GM23338 (cell line): ENCODE measurements at regions not wholly inside any gene's neighbourhood (a gene's known extent, or its start where the extent isn't known, plus 50 kb on each side); places are given as distances from the start of the nearest gene placed in this dataset.

Experiments
- ATAC-seq: fragments of 200-7000 bp; cut with Tn5 transposase; 3 replicates; pipeline ENCODE4 v1.9.1; 2020
- DNase-seq: peaks from one replicate; pipeline ENCODE4 v3.0.0-alpha.2; 2015; ENCODE audit warnings: low spot score
- H2AFZ ChIP-seq: fragments of 200-600 bp; sonication (generic); 2 replicates; pipeline ENCODE4 v1.8.0; 2016; ENCODE audit warnings: antibody characterized with exemption, mild to moderate bottlenecking, moderate library complexity
- H3F3A ChIP-seq: fragments of 200-600 bp; sonication (generic); replicated peaks from 2 replicates; pipeline ENCODE4 v1.8.0; 2017; ENCODE audit warnings: antibody characterized with exemption, mixed run types, low read depth
- H3K27ac ChIP-seq: fragments of 200-600 bp; sonication (generic); 2 replicates; pipeline ENCODE4 v1.6.1; 2016; ENCODE audit warnings: low read depth
- H3K27me3 ChIP-seq: fragments of 200-600 bp; sonication (generic); 2 replicates; pipeline ENCODE4 v1.8.0; 2016; ENCODE audit warnings: mild to moderate bottlenecking, mixed run types, moderate library complexity; ENCODE audit not compliant: insufficient read depth
- H3K36me3 ChIP-seq: fragments of 200-600 bp; sonication (generic); 2 replicates; pipeline ENCODE4 v1.8.0; 2016; ENCODE audit warnings: mild to moderate bottlenecking; ENCODE audit not compliant: insufficient read depth
- H3K4me1 ChIP-seq: fragments of 200-600 bp; sonication (generic); 2 replicates; pipeline ENCODE4 v1.8.0; 2016; ENCODE audit warnings: mild to moderate bottlenecking, moderate library complexity; ENCODE audit not compliant: insufficient read depth
- H3K4me2 ChIP-seq: fragments of 200-600 bp; sonication (generic); 2 replicates; pipeline ENCODE4 v1.7.1; 2017; ENCODE audit warnings: mixed run types
- H3K4me3 ChIP-seq: fragments of 200-600 bp; sonication (generic); 2 replicates; pipeline ENCODE4 v1.6.1; 2016; ENCODE audit warnings: mixed run types
- H3K79me2 ChIP-seq: fragments of 200-600 bp; sonication (generic); replicated peaks from 2 replicates; pipeline ENCODE4 v1.8.0; 2017; ENCODE audit warnings: mild to moderate bottlenecking; ENCODE audit not compliant: insufficient read depth
- H3K9me2 ChIP-seq: fragments of 200-600 bp; sonication (generic); 2 replicates; pipeline ENCODE4 v1.8.0; 2017; ENCODE audit not compliant: insufficient read depth
- H4K20me1 ChIP-seq: fragments of 200-600 bp; sonication (generic); replicated peaks from 2 replicates; pipeline ENCODE4 v1.8.0; 2017; ENCODE audit warnings: mild to moderate bottlenecking; ENCODE audit not compliant: insufficient read depth
- H3K27ac Mint-ChIP-seq: 2 replicates; pipeline ENCODE4 v1.8.0; 2020; ENCODE audit warnings: inconsistent platforms, mild to moderate bottlenecking, moderate library complexity, mixed read lengths
- H3K27me3 Mint-ChIP-seq: 3 replicates; pipeline ENCODE4 v1.8.0; 2022; ENCODE audit warnings: low read depth, mild to moderate bottlenecking, moderate library complexity, mixed read lengths, inconsistent platforms; ENCODE audit not compliant: insufficient read depth, poor library complexity
- H3K36me3 Mint-ChIP-seq: 3 replicates; pipeline ENCODE4 v1.8.0; 2021; ENCODE audit warnings: low read depth, mild to moderate bottlenecking, inconsistent platforms, moderate library complexity, mixed read lengths
- H3K4me1 Mint-ChIP-seq: 3 replicates; pipeline ENCODE4 v1.8.0; 2020; ENCODE audit warnings: mild to moderate bottlenecking, inconsistent platforms, mixed read lengths
- H3K4me3 Mint-ChIP-seq: 3 replicates; pipeline ENCODE4 v1.8.0; 2021; ENCODE audit warnings: moderate library complexity, mild to moderate bottlenecking, inconsistent platforms, mixed read lengths
- H3K9me3 Mint-ChIP-seq: 3 replicates; pipeline ENCODE4 v1.8.0; 2020; ENCODE audit warnings: moderate library complexity, mild to moderate bottlenecking, inconsistent platforms, mixed read lengths
- CREB1 ChIP-seq: fragments of 250-450 bp; sonication (Bioruptor Pico); IDR thresholded peaks from 2 replicates; pipeline ENCODE4 v1.5.0; 2020; ENCODE audit warnings: low read depth, mild to moderate bottlenecking, moderate library complexity
- EZH2 ChIP-seq: fragments of 200-600 bp; sonication (generic); IDR thresholded peaks from one replicate; pipeline ENCODE4 v1.8.0; 2017; ENCODE audit warnings: antibody characterized with exemption, mild to moderate bottlenecking, low read depth; ENCODE audit not compliant: unreplicated experiment
- EZH2phosphoT487 ChIP-seq: fragments of 200-600 bp; sonication (generic); IDR thresholded peaks from one replicate; pipeline ENCODE4 v1.8.1; 2018; ENCODE audit warnings: antibody characterized with exemption; ENCODE audit not compliant: unreplicated experiment
- JUNB ChIP-seq: IDR thresholded peaks from one replicate; pipeline ENCODE4 v1.6.1; 2016; ENCODE audit warnings: antibody characterized with exemption; ENCODE audit not compliant: unreplicated experiment
- POLR2AphosphoS5 ChIP-seq: IDR thresholded peaks from 2 replicates; pipeline ENCODE4 v1.6.1; 2016; ENCODE audit warnings: antibody characterized with exemption, low read depth
- REST ChIP-seq: IDR thresholded peaks from one replicate; pipeline ENCODE4 v1.6.1; 2018; ENCODE audit warnings: antibody characterized with exemption; ENCODE audit not compliant: unreplicated experiment
- STAT1 ChIP-seq: IDR thresholded peaks from one replicate; pipeline ENCODE4 v1.6.1; 2016; ENCODE audit warnings: antibody characterized with exemption; ENCODE audit not compliant: unreplicated experiment
- ZNF114 ChIP-seq: fragments of 250-450 bp; sonication (Bioruptor Pico); IDR thresholded peaks from 2 replicates; pipeline ENCODE4 v1.5.0; 2020; ENCODE audit warnings: mild to moderate bottlenecking, moderate library complexity
- ZNF331 ChIP-seq: fragments of 250-450 bp; sonication (Bioruptor Pico); IDR thresholded peaks from 2 replicates; pipeline ENCODE4 v1.5.0; 2020; ENCODE audit warnings: low read depth, mild to moderate bottlenecking, moderate library complexity
- TF ChIP-seq, protein P1 (sequence below), 2 experiments: fragments of 200-600 bp in 1 of 2; sonication (generic) in 1 of 2; conservative IDR thresholded peaks; 2 replicates each; pipeline versions ENCODE4 v1.5.1 to v1.6.1; 2016 to 2017; ENCODE audit warnings: antibody characterized with exemption in 2 of 2, low read depth in 2 of 2, mild to moderate bottlenecking in 2 of 2, moderate library complexity in 1 of 2
- TF ChIP-seq, protein P2 (sequence below): IDR thresholded peaks from 2 replicates; pipeline ENCODE4 v1.6.1; 2016; ENCODE audit warnings: antibody characterized with exemption

DNA sequence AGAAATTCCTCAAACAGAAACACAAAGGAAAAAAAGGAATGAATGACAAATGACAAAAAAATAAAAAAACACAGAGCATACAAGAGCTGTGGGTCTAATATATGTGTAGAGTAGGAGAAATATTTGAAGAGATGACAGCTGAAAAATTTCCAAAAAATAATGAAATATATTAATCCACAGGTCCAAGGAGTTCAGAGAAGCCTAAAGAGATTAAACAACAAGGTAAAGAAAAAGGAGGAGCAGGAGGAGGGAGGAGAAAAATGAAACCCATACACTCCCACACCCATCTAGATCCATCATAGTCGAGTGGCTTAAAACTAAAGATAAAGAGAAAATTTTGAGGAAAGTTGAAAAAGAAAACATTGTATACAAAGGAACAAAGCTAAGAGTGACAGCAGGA lies 182.4 kb upstream of the MAP3K1 start:
- peaks cover 26% of the 10 kb centered on the region for H3K9me3 Mint-ChIP-seq
- Histone ChIP-seq H3K79me2 (no peaks in the 10 kb centered on the region), H3K4me3 (no peak overlapping the region), H3K4me2 (no peak overlapping the region), H4K20me1 (no peaks in the 10 kb centered on the region), H3K9me2 (peaks cover under 1% of the 10 kb centered on the region; the same call in 1 of the 2 replicates), H3K27ac (no peak overlapping the region), H3K4me1 (peaks cover 17% of the 10 kb centered on the region), H3K27me3 (no peaks in the 10 kb centered on the region), H2AFZ (no peak overlapping the region), H3K36me3 (no peaks in the 10 kb centered on the region), H3F3A (no peaks in the 10 kb centered on the region)
- H3K4me1 Mint-ChIP-seq: peaks cover 17% of the 10 kb centered on the region
- no peak for ATAC-seq
- peaks cover 5% of the 10 kb centered on the region for H3K27me3 Mint-ChIP-seq
- H3K4me3 Mint-ChIP-seq: no peak overlapping the region
- no peak overlapping the region; the same call in 1 of the 2 replicates for H3K27ac Mint-ChIP-seq
- no peak for DNase-seq
- H3K36me3 Mint-ChIP-seq: peaks cover 27% of the 10 kb centered on the region; the same call in 2 of the 3 replicates
- no peak for TF ChIP-seq EZH2
- TF ChIP-seq ZNF114: no peak

- H3K4me3 ChIP-seq: no peak overlapping the region
- peaks cover 12% of the 10 kb centered on the region; the same call in 1 of the 2 replicates for H3K4me1 ChIP-seq
- H3K36me3 ChIP-seq: no peaks in the 10 kb centered on the region
- no peak overlapping the region for H3K4me2 ChIP-seq
- Mint-ChIP-seq H3K27me3 (peaks cover 2% of the 10 kb centered on the region), H3K9me3 (peaks cover 31% of the 10 kb centered on the region), H3K4me1 (peaks cover 10% of the 10 kb centered on the region), H3K27ac (no peak overlapping the region), H3K36me3 (peaks cover 32% of the 10 kb centered on the region; the same call in 2 of the 3 replicates), H3K4me3 (no peak overlapping the region)
- no peak for ATAC-seq
- no peak overlapping the region for H2AFZ ChIP-seq
- H3K27me3 ChIP-seq: no peaks in the 10 kb centered on the region
- H3K27ac ChIP-seq: no peak overlapping the region
- peaks cover 4% of the 10 kb centered on the region; the same call in 1 of the 2 replicates for H3K9me2 ChIP-seq
- DNase-seq: no peak
- no peaks in the 10 kb centered on the region for H3F3A ChIP-seq
- H4K20me1 ChIP-seq: no peaks in the 10 kb centered on the region
- H3K79me2 ChIP-seq: no peaks in the 10 kb centered on the region
- TF ChIP-seq POLR2AphosphoS5 (no peak), CREB1 (CRISPR knock-in tag) (no peak), JUNB (no peak), EZH2phosphoT487 (no peak), ZNF331 (no peak), ZNF114 (no peak), STAT1 (no peak), REST (no peak), EZH2 (no peak)
- TF ChIP-seq, protein P1, sequence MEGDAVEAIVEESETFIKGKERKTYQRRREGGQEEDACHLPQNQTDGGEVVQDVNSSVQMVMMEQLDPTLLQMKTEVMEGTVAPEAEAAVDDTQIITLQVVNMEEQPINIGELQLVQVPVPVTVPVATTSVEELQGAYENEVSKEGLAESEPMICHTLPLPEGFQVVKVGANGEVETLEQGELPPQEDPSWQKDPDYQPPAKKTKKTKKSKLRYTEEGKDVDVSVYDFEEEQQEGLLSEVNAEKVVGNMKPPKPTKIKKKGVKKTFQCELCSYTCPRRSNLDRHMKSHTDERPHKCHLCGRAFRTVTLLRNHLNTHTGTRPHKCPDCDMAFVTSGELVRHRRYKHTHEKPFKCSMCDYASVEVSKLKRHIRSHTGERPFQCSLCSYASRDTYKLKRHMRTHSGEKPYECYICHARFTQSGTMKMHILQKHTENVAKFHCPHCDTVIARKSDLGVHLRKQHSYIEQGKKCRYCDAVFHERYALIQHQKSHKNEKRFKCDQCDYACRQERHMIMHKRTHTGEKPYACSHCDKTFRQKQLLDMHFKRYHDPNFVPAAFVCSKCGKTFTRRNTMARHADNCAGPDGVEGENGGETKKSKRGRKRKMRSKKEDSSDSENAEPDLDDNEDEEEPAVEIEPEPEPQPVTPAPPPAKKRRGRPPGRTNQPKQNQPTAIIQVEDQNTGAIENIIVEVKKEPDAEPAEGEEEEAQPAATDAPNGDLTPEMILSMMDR (conservative IDR thresholded peaks at IDR 0.05; ENCODE audit: low read depth in 2 of 2): no peak
- TF ChIP-seq, protein P2, sequence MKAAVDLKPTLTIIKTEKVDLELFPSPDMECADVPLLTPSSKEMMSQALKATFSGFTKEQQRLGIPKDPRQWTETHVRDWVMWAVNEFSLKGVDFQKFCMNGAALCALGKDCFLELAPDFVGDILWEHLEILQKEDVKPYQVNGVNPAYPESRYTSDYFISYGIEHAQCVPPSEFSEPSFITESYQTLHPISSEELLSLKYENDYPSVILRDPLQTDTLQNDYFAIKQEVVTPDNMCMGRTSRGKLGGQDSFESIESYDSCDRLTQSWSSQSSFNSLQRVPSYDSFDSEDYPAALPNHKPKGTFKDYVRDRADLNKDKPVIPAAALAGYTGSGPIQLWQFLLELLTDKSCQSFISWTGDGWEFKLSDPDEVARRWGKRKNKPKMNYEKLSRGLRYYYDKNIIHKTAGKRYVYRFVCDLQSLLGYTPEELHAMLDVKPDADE: no peak
These were observed 183.2 kb upstream of the MAP3K1 start for GRCh38 chr5:56632199-56632598.
